Fibroblast of the aortic adventitia (primary cell): ENCODE measurements at regions not wholly inside any gene's neighbourhood (a gene's known extent, or its start where the extent isn't known, plus 50 kb on each side); places are given as distances from the start of the nearest gene placed in this dataset.
"Not testable (repeated sequence)": the region's sequence is repeated elsewhere in the genome, so short reads cannot be mapped to it uniquely, and the experiment has no call there.

Experiments used
- DNase-seq: peaks from one replicate; pipeline ENCODE4 v3.0.0-alpha.2; 2010; ENCODE audit warnings: low read depth
- H3K4me3 ChIP-seq: 2 replicates; pipeline ENCODE4 v1.5.1; 2011; ENCODE audit warnings: low read depth, mild to moderate bottlenecking, control low read depth, low read length, moderate library complexity
- TF ChIP-seq, protein P1 (sequence below): IDR thresholded peaks from 2 replicates; pipeline ENCODE4 v1.5.1; 2011; ENCODE audit warnings: mild to moderate bottlenecking, low read length, control low read depth, inconsistent platforms; ENCODE audit not compliant: insufficient read depth

DNA sequence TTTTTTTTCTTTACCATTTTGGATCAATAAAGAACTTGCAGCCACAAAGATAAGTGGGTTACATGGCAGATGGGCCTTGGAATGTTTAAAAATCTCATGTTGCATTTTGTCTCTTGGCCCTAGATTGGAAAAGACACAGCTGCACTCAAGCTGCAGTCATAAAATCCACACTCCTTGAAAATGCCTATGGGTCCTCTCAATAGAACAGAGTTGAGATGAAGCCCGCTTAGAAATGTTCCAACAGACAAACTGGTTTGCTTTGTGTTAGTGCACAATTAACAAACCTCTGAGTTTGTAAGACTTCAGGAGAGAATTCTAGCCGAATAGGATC lies 401.2 kb upstream of the CDIN1 start:
- TF ChIP-seq, protein P1, sequence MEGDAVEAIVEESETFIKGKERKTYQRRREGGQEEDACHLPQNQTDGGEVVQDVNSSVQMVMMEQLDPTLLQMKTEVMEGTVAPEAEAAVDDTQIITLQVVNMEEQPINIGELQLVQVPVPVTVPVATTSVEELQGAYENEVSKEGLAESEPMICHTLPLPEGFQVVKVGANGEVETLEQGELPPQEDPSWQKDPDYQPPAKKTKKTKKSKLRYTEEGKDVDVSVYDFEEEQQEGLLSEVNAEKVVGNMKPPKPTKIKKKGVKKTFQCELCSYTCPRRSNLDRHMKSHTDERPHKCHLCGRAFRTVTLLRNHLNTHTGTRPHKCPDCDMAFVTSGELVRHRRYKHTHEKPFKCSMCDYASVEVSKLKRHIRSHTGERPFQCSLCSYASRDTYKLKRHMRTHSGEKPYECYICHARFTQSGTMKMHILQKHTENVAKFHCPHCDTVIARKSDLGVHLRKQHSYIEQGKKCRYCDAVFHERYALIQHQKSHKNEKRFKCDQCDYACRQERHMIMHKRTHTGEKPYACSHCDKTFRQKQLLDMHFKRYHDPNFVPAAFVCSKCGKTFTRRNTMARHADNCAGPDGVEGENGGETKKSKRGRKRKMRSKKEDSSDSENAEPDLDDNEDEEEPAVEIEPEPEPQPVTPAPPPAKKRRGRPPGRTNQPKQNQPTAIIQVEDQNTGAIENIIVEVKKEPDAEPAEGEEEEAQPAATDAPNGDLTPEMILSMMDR, result no peak
- H3K4me3 ChIP-seq, result no peak overlapping the region
- DNase-seq, result no peak

DNA sequence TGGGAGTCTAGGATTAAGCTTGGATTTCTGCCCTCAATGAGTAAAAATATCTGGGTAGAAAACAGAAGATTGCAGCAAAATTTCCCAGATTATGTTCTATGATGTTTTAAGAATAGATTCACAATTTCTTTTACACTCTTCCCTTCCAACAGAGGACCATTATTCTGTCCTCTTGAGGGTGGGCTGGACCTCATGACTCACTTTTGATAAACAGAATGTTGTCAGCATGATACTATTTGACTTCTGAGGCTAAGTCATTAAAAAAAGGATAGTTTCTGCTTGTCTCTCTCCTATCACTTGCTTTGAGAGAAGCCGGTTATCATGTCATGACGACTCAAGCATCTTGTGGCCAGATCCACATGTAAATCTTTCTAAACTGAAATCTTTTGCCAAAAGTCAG lies 396.2 kb upstream of the CDIN1 start:
- no peak overlapping the region for H3K4me3 ChIP-seq
- TF ChIP-seq, protein P1, result no peak
- no peak for DNase-seq

DNA sequence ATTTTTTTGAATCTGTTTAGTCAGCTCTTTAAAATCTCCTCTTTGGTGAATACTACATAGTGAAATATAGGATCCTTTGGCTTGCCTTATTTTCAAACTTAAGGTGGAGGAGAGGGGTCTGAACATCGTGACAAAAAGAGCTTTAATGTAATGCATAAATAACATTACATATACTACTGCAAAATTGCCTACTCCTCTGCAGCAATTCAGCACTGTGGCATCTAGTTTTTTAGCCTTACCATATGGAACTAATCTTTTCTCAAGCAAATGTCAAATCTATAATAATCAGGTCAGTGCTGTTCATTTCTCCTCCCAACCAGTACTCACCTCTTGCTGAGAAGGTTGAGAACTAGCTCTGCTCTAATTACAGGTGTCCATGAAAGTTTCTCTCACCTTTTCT lies 394.0 kb upstream of the CDIN1 start:
- TF ChIP-seq, protein P1, result no peak
- no peak for DNase-seq
- H3K4me3 ChIP-seq, result no peak overlapping the region

DNA sequence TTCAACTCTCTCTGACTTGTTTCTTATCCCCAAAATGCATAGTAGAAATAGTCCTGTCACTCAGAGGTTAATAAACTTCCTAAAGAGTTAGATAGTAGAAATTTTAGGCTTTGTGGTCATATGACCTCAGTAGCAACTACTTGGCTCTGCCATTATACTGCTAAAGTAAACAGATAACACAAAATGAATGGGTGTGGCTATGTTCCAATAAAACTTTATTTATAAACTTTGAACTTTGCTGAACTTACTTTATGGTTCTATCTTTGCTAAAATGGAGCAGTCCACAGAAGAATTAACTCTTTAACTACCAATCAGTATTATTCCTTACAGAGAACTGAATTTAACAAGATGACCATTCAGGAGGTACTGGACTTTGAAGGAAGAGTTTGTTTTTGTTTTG lies 393.6 kb upstream of the CDIN1 start:
- H3K4me3 ChIP-seq, result no peak overlapping the region
- TF ChIP-seq, protein P1, result no peak
- no peak for DNase-seq

DNA sequence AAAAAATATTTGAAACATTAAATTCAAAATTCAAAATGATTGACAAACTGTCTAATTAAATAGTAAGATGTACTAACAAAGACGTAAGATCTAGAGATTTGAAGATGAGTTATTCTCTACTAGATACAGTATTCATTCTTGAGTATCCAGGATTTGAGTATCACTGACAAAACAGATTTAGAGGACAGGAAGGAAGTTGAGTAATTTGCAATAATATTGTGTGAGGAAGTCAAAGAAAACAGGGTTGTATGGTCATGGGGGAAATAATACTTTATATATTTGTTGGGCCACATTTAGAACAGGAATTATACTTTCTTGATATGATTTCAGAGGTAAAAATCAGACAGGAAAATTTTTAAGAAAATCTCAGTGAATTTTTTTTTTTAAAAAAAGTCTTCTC lies 393.1 kb upstream of the CDIN1 start:
- no peak overlapping the region for H3K4me3 ChIP-seq
- TF ChIP-seq, protein P1, result no peak
- DNase-seq, result no peak

DNA sequence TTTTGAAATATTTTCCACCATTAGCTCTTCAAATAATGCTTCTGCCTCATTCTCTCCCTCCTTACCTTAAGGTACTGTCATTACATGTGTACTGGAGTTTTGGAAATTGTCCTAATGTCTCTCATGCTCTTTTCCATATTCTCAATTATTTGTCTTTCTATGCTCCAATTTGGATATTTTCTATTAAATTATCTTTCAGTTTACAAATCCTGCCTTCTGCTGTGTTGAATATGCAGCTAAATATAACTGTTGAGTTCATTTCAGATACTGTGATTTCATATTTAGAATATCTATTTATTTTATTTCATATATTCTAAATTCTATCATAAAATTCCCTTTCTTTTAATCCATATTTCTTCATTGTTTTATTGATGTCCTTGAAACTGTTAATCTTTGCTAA lies 388.0 kb upstream of the CDIN1 start:
- H3K4me3 ChIP-seq, result no peak overlapping the region
- no peak for DNase-seq
- TF ChIP-seq, protein P1, result no peak

DNA sequence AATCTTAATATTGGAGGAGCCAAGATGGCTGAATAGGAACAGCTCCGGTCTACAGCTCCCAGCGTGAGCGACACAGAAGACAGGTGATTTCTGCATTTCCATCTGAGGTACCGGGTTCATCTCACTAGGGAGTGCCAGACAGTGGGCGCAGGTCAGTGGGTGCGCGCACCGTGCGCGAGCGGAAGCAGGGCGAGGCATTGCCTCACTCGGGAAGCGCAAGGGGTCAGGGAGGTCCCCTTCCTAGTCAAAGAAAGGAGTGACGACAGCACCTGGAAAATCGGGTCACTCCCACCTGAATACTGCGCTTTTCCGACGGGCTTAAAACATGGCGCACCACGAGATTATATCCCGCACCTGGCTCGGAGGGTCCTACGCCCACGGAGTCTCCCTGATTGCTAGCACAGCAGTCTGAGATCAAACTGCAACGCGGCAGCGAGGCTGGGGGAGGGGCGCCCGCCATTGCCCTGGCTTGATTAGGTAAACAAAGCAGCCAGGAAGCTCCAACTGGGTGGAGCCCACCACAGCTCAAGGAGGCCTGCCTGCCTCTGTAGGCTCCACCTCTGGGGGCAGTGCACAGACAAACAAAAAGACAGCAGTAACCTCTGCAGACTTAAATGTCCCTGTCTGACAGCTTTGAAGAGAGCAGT lies 383.9 kb upstream of the CDIN1 start:
- not testable (repeated sequence) for H3K4me3 ChIP-seq, DNase-seq
